Spleen (tissue), 11 donors: ENCODE measurements at regions not wholly inside any gene's neighbourhood (a gene's known extent, or its start where the extent isn't known, plus 50 kb on each side); places are given as distances from the start of the nearest gene placed in this dataset.

Experiments used
- DNase-seq: peaks from one replicate; pipeline ENCODE4 v3.0.0-alpha.2; 2020
- H3K27ac ChIP-seq, 8 donors: fragments of 200-600 bp; sonication (generic) in 7 of 8; 1 replicate in 4 of 8; 2 replicates in 4 of 8; pipeline versions ENCODE4 v1.5.0 to v1.8.0; 2016 to 2021; ENCODE audit warnings: inconsistent platforms in 4 of 8, mild to moderate bottlenecking in 4 of 8, moderate library complexity in 1 of 8
- H3K27me3 ChIP-seq, 7 donors: fragments of 200-600 bp; sonication (generic) in 6 of 7; replicated peaks in 1 of 7; 1 replicate in 4 of 7; 2 replicates in 3 of 7; pipeline versions ENCODE4 v1.5.0 to v1.8.0; 2016 to 2021; ENCODE audit warnings: inconsistent platforms in 3 of 7, mild to moderate bottlenecking in 1 of 7
- H3K36me3 ChIP-seq, 6 donors: fragments of 200-600 bp; sonication (generic) in 5 of 6; 1 replicate in 4 of 6; 2 replicates in 2 of 6; pipeline versions ENCODE4 v1.5.0 to v1.8.0; 2016 to 2021; ENCODE audit warnings: inconsistent platforms in 2 of 6
- H3K4me1 ChIP-seq, 6 donors: fragments of 200-600 bp; sonication (generic) in 5 of 6; 1 replicate in 3 of 6; 2 replicates in 3 of 6; pipeline versions ENCODE4 v1.5.0 to v1.8.0; 2016 to 2021; ENCODE audit warnings: inconsistent platforms in 3 of 6
- H3K4me3 ChIP-seq, 8 donors: fragments of 200-600 bp; sonication (generic) in 7 of 8; 1 replicate in 4 of 8; 2 replicates in 4 of 8; pipeline versions ENCODE4 v1.5.0 to v1.8.0; 2016 to 2021; ENCODE audit warnings: inconsistent platforms in 4 of 8, mild to moderate bottlenecking in 4 of 8, moderate library complexity in 2 of 8
- H3K9me3 ChIP-seq, 8 donors: fragments of 200-600 bp; sonication (generic) in 7 of 8; 1 replicate in 4 of 8; 2 replicates in 4 of 8; pipeline versions ENCODE4 v1.5.0 to v1.8.0; 2016 to 2021; ENCODE audit warnings: inconsistent platforms in 4 of 8
- POLR2A ChIP-seq, 3 donors: fragments of 450-650 bp; IDR thresholded peaks; one replicate each; pipeline ENCODE4 v1.5.1; 2017; ENCODE audit warnings: antibody characterized with exemption in 3 of 3, mild to moderate bottlenecking in 1 of 3
- POLR2AphosphoS5 ChIP-seq, 3 donors: sonication (generic); formaldehyde crosslinking; IDR thresholded peaks; one replicate each; pipeline ENCODE4 v1.5.1; 2017; ENCODE audit warnings: antibody characterized with exemption in 3 of 3
- WGBS, 5 donors: extraction: QIAGEN DNeasy Blood & Tissue Kit in 3 of 5; methylation state at CpG; one replicate each; pipeline versions ENCODE4 v1.1.5 to v1.1.7; 2013 to 2018; 5-methylcytosine and 5-hydroxymethylcytosine counted together
- intact Hi-C: fragments of 100-400 bp; cut with DNase I; formaldehyde crosslinking; loops from one replicate; pipeline ENCODE4 v1.15.0; 2023; ENCODE audit warnings: low total_unique reads
- TF ChIP-seq, protein P1 (sequence below), 11 experiments: fragments of 200-600 bp in 7 of 11; fragments of 450-650 bp in 4 of 11; sonication (generic) in 4 of 11; IDR thresholded peaks in 8 of 11; conservative IDR thresholded peaks in 3 of 11; 1 replicate in 7 of 11; 2 replicates in 4 of 11; pipeline versions ENCODE4 v1.4.0 to v1.8.0; 2016 to 2021; ENCODE audit warnings: antibody characterized with exemption in 11 of 11, inconsistent platforms in 4 of 11, mild to moderate bottlenecking in 1 of 11
- donor health status: healthy with polysubstance abuse.
- donor health status: DM: no; HTN: no; CAD: no; lungs with moderate emphysema.
- donor health status: DM: no; HTN: no; CAD: no.
- donor health status: Bipolar disorder and iron deficiency.
- donor health status: healthy.
- donor health status: DM: no; HTN: no; CAD: no.
- donor health status: DM: yes; HTN: yes; CAD: no.

DNA sequence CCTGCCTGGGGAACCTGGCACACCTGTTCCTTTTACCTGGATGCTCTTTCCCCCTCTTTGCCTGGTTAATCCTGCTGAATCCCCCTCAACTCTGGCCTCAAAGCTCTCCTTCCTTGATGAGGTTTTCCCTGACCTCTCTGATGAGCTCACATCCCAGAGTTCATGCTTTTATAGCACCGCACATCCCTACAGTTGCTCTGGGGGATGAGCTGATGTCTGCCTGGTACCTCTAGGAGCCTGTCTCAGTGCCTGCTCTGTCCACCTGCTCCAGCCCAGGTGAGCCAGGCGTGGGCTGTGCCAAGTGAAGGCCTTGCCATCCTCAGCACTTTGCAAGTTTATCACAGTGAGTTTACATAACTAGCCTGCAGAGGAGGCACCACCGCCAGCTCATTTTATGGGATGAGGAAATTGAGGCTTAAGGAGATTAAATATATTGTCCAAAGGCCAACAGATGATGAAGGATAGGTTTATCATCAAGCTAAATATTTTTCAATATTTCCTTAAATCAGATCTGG, 58.6 kb upstream of the TMPRSS2 start:
- DNase-seq, result no peak
- peaks cover 0 to 8% (median 3%) of the 10 kb centered on the region in 8 donors for H3K9me3 ChIP-seq
- H3K27ac ChIP-seq, result no peak overlapping the region
- H3K27me3 ChIP-seq, result peaks cover 0 to 48% (median 0%) of the 10 kb centered on the region in 7 donors
- no peaks in the 10 kb centered on the region for H3K36me3 ChIP-seq
- 81 to 92% (median 86%) methylated on average over 3 of the region's 3 CpGs for WGBS, 5 donors
- TF ChIP-seq, protein P1, sequence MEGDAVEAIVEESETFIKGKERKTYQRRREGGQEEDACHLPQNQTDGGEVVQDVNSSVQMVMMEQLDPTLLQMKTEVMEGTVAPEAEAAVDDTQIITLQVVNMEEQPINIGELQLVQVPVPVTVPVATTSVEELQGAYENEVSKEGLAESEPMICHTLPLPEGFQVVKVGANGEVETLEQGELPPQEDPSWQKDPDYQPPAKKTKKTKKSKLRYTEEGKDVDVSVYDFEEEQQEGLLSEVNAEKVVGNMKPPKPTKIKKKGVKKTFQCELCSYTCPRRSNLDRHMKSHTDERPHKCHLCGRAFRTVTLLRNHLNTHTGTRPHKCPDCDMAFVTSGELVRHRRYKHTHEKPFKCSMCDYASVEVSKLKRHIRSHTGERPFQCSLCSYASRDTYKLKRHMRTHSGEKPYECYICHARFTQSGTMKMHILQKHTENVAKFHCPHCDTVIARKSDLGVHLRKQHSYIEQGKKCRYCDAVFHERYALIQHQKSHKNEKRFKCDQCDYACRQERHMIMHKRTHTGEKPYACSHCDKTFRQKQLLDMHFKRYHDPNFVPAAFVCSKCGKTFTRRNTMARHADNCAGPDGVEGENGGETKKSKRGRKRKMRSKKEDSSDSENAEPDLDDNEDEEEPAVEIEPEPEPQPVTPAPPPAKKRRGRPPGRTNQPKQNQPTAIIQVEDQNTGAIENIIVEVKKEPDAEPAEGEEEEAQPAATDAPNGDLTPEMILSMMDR (IDR thresholded peaks at IDR 0.05 in 8 of 11, conservative IDR thresholded peaks at IDR 0.05 in 3 of 11), result no peak
- TF ChIP-seq POLR2AphosphoS5 (IDR thresholded peaks at IDR 0.05) (no peak), POLR2A (IDR thresholded peaks at IDR 0.05) (no peak)
- intact Hi-C loops, result no loop called here
- no peaks in the 10 kb centered on the region for H3K4me1 ChIP-seq
- no peak overlapping the region for H3K4me3 ChIP-seq

DNA sequence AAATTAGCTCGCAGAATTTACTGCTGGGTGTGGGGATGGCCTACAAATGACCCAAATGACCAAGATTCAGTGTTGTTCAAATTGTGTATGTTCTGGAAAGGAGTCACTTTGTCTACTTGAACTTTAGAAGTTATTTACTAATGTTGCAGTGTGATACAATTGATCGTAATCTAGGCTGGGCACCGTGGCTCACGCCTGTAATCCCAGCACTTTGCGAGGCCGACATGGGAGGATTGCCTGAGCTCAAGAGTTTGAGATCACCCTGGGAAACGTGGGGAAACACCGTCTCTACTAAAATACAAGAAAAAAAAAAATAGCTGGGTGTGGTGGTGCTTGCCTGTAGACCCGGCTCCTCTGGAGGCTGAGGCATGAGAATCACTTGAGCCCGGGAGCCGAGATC, 57.6 kb upstream of the TMPRSS2 start:
- 72 to 83% (median 82%) methylated on average over 11 of the region's 11 CpGs for WGBS, 5 donors
- no peaks in the 10 kb centered on the region for H3K9me3 ChIP-seq
- TF ChIP-seq, protein P1 (IDR thresholded peaks at IDR 0.05 in 8 of 11, conservative IDR thresholded peaks at IDR 0.05 in 3 of 11), result no peak
- no peak for TF ChIP-seq POLR2AphosphoS5 (IDR thresholded peaks at IDR 0.05)
- TF ChIP-seq POLR2A (IDR thresholded peaks at IDR 0.05), result no peak
- no peaks in the 10 kb centered on the region for H3K36me3 ChIP-seq
- no peak for DNase-seq
- H3K4me1 ChIP-seq, result no peaks in the 10 kb centered on the region
- intact Hi-C loops, result no loop called here
- H3K27ac ChIP-seq, result no peak overlapping the region
- no peak overlapping the region for H3K4me3 ChIP-seq
- H3K27me3 ChIP-seq, result peaks cover 0 to 56% (median 0%) of the 10 kb centered on the region in 7 donors

DNA sequence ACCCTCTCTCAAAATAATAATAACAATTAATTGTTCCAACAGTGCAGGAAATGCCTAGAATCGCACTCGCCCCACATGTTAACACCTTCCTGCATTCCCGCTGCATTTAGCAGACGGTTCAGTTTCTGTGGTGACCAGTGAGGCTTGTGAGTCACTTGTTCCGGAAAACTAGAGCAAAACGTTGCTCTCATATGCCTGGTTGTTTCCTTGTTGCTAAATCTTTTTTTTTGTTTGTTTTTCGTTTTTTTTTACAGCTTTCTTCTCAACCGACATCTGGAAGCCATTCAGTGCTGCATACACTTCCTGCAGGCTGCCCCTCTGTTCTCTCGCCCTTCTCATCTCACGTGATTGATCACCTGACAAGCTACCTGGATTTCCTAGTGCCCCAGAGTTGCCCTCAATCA, 56.9 kb upstream of the TMPRSS2 start:
- Histone ChIP-seq H3K4me3 (no peak overlapping the region), H3K27me3 (peaks cover 0 to 61% (median 0%) of the 10 kb centered on the region in 7 donors), H3K27ac (no peak overlapping the region), H3K36me3 (no peaks in the 10 kb centered on the region), H3K9me3 (no peaks in the 10 kb centered on the region), H3K4me1 (no peaks in the 10 kb centered on the region)
- intact Hi-C loops, result no loop called here
- TF ChIP-seq POLR2A (IDR thresholded peaks at IDR 0.05), result no peak
- no peak for TF ChIP-seq POLR2AphosphoS5 (IDR thresholded peaks at IDR 0.05)
- TF ChIP-seq, protein P1 (IDR thresholded peaks at IDR 0.05 in 8 of 11, conservative IDR thresholded peaks at IDR 0.05 in 3 of 11), result no peak
- DNase-seq, result no peak
- 29 to 42% (median 34%) methylated on average over 10 of the region's 10 CpGs for WGBS, 5 donors

DNA sequence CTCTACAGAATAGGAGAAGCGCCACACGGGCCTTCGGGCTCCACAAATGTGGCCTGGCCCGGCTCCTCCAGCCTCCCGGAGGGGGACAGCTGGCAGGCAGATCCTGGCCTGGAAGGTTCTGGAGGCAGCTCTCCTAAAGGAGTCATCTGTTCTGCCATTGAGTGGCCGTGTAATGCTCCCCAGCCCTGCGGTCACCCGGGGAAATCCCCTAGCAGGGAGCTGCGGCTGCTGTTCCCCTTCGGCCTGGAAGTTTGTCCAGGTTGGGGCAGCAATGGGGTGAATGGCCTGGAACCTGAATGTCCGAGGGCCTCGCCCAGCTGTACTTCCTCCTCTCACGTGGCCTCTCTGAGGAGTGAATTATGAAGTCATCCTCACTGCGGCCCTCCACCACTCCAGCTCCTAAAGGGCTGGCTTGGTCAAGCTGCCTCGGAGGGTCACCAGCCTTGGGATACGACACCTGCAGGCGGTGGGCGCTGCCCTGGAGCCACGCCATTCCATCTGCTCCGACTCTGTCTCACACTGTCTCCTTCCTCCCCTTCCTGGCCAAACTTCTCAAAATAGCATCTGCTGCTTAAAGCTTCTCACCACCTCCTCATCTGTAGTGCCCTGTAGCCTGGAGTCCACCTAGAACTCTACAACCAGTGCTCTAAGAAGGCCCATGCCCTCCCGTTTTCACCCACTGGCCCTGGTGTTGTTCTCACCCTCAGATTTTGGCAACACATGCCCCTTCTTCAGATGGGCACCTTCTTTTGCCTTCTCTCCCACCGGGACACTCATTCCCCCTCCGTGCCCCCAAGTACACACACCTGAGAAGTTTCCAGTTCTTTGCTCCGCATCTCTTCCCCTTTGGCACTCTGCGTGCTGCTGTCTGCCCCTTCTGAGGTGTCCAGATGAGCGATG, 54.4 kb upstream of the TMPRSS2 start:
- no peak overlapping the region for H3K27ac ChIP-seq
- H3K36me3 ChIP-seq, result no peaks in the 10 kb centered on the region
- intact Hi-C loops, result no loop called here
- no peak for DNase-seq
- no peak overlapping the region for H3K4me3 ChIP-seq
- no peak for TF ChIP-seq POLR2A (IDR thresholded peaks at IDR 0.05)
- TF ChIP-seq, protein P1 (IDR thresholded peaks at IDR 0.05 in 8 of 11, conservative IDR thresholded peaks at IDR 0.05 in 3 of 11), result no peak
- TF ChIP-seq POLR2AphosphoS5 (IDR thresholded peaks at IDR 0.05), result no peak
- no peaks in the 10 kb centered on the region for H3K9me3 ChIP-seq
- no peaks in the 10 kb centered on the region for H3K4me1 ChIP-seq
- WGBS, 5 donors, result 77 to 84% (median 79%) methylated on average over 23 to 26 of the region's 26 CpGs
- peaks cover 0 to 56% (median 0%) of the 10 kb centered on the region in 7 donors for H3K27me3 ChIP-seq
